Umbilical cord (tissue), 1 donor: ENCODE measurements at regions not wholly inside any gene's neighbourhood (a gene's known extent, or its start where the extent isn't known, plus 50 kb on each side); places are given as distances from the start of the nearest gene placed in this dataset.
"Not testable (repeated sequence)": the region's sequence is repeated elsewhere in the genome, so short reads cannot be mapped to it uniquely, and the experiment has no call there.

Source experiments
- DNase-seq: peaks from one replicate; pipeline ENCODE4 v3.0.0-alpha.2; 2015; ENCODE audit warnings: low spot score

- no peak for DNase-seq
Observed at GRCh38 chr14:106792543-106792942, 1266.2 kb downstream of the TMEM121 start.

GRCh38 chr14:106798166-106798565, 1271.8 kb downstream of the TMEM121 start:
- DNase-seq: not testable (repeated sequence)

- DNase-seq: no peak
Observed at GRCh38 chr14:106802413-106803364, 1276.3 kb downstream of the TMEM121 start.

DNA sequence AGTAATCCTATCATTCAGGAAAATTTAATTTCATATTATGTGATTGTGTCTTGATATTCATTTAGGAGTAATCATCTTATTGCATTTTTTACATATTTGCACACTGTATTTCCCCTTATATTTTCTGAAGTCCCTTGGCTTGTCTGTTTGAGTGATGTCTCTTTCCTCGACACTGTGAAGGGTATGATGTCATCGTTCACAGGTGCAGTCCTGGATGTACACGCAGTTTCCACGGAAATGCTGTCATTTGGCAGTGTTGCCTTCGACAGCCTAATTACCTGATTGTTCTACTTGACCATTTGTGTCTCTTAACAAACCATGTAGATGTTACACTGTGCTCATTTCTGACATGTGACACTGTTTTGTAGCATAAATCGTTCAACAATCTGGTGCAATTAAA, 1277.0 kb downstream of the TMEM121 start:
- no peak for DNase-seq

- DNase-seq: no peak
Observed at GRCh38 chr14:106807493-106807892, 1281.1 kb downstream of the TMEM121 start.

- no peak for DNase-seq
Observed at GRCh38 chr14:106808458-106808857, 1282.1 kb downstream of the TMEM121 start.

DNA sequence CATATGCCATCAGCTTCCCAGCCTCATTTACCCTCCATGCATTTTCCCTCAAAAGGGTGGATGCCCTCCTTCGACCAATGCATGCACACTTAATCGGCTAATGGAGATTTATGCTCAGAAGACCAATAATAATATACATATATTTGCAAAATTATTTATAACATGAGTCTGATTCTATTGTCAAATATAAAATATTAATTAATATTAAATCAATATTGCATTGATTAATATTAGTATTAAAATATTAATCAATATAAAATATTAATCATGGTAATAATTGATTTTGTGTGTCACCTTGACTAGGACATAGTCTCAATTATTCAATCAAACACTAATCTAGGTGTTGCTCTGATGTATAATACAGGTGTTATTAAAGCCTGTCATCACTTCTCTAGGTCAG, 1282.5 kb downstream of the TMEM121 start:
- no peak for DNase-seq

- DNase-seq: no peak
Observed at GRCh38 chr14:106809615-106810014, 1283.2 kb downstream of the TMEM121 start.

DNA sequence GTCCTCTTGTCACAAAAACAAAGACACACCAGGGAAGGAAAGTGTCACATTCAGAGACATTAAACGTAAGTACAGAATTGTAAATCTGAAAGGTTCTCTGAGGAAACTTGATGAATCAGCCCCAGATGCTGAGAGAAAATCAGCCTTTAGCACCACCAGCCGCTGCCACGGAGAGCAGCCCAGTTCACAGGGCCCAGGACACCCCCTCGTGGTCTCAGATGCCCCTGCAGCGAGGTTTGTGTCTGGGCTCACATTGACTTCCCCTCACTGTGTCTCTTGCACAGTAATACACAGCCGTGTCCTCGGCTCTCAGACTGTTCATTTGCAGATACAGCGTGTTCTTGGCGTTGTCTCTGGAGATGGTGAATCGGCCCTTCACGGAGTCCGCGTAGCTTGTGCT, 1283.8 kb downstream of the TMEM121 start:
- not testable (repeated sequence) for DNase-seq

DNA sequence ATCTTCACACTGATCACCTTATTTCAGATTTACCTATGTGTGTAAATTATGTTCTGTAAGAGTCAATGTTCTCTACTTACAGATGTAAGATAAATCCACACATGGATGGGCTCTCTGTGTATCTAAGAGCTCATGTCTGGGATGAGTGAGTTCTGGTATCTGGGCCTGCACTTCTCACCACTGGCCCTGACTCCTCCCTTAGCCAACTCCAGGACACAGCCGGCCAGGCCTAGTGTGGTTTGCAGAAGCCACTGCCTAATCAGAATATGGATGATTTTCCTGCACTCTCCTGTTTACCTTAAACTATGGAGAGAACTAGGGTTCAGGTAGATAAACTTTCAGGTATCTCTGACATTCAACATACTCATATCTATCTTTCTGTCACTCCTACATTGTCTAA, 1284.8 kb downstream of the TMEM121 start:
- DNase-seq: no peak

GRCh38 chr14:106812788-106813476, 1286.5 kb downstream of the TMEM121 start:
- DNase-seq: no peak

- DNase-seq: no peak
Observed at GRCh38 chr14:106813477-106813823, 1287.1 kb downstream of the TMEM121 start.

- DNase-seq: no peak
Observed at GRCh38 chr14:106820119-106820518, 1293.7 kb downstream of the TMEM121 start.

DNA sequence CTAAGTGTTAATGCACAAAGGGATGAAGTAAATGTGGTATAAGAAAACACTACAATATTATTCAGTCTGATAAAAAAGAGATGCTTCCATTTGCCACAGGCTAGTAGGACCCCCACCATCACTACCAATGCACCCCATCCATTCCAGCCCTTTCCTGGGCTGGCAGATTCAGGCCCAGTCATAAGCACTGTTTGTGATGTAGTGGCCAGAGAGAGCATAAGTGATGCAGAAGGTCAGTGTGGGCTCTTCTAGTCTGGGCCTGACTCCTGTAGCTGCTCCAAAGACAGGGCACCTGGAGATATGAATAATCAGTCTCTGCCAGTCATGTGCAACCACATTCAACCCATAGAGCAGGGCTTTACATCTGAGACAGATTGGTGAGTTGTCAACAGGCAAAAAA, 1294.7 kb downstream of the TMEM121 start:
- no peak for DNase-seq

DNA sequence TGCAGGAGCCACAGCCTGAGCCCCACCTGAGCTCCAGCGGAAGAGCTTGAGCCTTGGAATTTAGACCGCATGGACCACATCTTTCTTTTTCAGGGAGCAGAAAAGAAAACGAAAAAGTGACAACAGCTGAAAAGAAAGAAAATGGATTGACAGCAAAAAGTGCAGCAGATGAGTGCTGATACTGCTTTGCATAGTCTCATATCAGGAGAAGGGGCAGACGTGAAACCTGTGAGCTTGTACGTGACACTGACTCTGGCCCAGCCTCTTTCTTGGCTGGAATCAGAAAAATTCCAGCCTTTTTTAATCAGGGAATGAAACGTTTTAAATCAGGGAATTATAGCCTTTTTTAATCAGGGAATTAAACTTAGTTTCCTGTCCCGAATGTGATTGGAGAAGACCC, 1296.5 kb downstream of the TMEM121 start:
- no peak for DNase-seq

DNA sequence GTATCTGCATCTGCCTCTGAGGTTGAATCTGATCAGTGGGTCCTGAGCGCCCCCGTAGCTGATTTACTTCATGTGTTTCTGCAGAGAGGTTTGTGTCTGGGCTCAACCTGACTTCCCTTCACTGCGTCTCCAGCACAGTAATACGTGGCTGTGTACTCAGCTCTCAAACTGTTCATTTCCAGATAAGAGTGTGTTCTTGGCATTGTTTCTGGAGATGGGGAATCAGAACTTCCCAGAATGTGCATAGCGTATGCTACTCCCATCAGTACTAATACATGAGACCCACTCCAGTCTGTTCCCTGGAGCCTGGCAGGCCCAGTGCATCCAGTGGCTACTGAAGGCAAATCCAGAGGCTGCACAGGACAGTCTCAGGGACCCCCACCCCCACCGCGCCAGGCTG, 1297.2 kb downstream of the TMEM121 start:
- DNase-seq: no peak

- DNase-seq: no peak
Observed at GRCh38 chr14:106826833-106827369, 1300.5 kb downstream of the TMEM121 start.

GRCh38 chr14:106831322-106831720, 1304.9 kb downstream of the TMEM121 start:
- DNase-seq: no peak

GRCh38 chr14:106837870-106838269, 1311.5 kb downstream of the TMEM121 start:
- DNase-seq: no peak

GRCh38 chr14:106838991-106839769, 1312.8 kb downstream of the TMEM121 start:
- no peak for DNase-seq

GRCh38 chr14:106840258-106840657, 1313.9 kb downstream of the TMEM121 start:
- DNase-seq: no peak

DNA sequence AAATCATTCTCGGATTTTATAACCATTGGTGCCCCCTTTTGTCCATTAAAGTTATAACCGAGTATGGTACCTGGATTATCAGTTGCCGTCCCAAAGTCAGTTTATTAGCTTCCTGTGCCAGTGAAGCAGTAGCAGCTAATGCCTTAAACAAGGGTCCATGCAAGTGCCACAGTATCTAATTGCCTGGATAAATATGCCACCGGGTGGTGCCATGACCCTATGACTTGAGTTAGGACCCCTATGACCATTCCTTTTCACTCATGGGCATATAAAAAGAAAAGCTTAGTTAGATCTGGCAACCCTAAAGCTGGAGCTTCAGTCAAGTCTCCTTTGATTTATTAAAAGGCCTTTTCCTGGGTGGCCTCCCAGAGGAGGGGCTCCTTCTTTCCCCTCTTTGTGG, 1314.6 kb downstream of the TMEM121 start:
- DNase-seq: no peak
